Osteocyte (in vitro differentiated cells): ENCODE measurements at regions not wholly inside any gene's neighbourhood (a gene's known extent, or its start where the extent isn't known, plus 50 kb on each side); places are given as distances from the start of the nearest gene placed in this dataset.

ENCODE experiments used
- DNase-seq: peaks from one replicate; pipeline ENCODE4 v3.0.0; 2021; ENCODE audit warnings: mixed read lengths; ENCODE audit not compliant: unreplicated experiment; ENCODE audit errors: extremely low spot score
- H3K27ac Mint-ChIP-seq: one replicate; pipeline ENCODE4 v1.8.0; 2021; ENCODE audit warnings: mild to moderate bottlenecking, mixed read lengths; ENCODE audit not compliant: unreplicated experiment
- H3K27me3 Mint-ChIP-seq: one replicate; pipeline ENCODE4 v1.8.0; 2021; ENCODE audit warnings: mixed read lengths; ENCODE audit not compliant: unreplicated experiment
- H3K36me3 Mint-ChIP-seq: one replicate; pipeline ENCODE4 v1.8.0; 2021; ENCODE audit warnings: mixed read lengths; ENCODE audit not compliant: unreplicated experiment
- H3K4me1 Mint-ChIP-seq: one replicate; pipeline ENCODE4 v1.8.0; 2021; ENCODE audit warnings: mixed read lengths; ENCODE audit not compliant: unreplicated experiment
- H3K4me3 Mint-ChIP-seq: one replicate; pipeline ENCODE4 v1.8.0; 2021; ENCODE audit warnings: mild to moderate bottlenecking, moderate library complexity, mixed read lengths; ENCODE audit not compliant: unreplicated experiment
- H3K9me3 Mint-ChIP-seq: one replicate; pipeline ENCODE4 v1.8.0; 2021; ENCODE audit warnings: mixed read lengths; ENCODE audit not compliant: unreplicated experiment
- CTCF ChIP-seq: fragments of 200-600 bp; sonication (generic); IDR thresholded peaks from 2 replicates; pipeline ENCODE4 v1.5.0; 2021; ENCODE audit warnings: antibody characterized with exemption, mild to moderate bottlenecking, moderate library complexity

- no peak for TF ChIP-seq CTCF
- DNase-seq: no peak
- H3K27ac Mint-ChIP-seq: no peak overlapping the region
- no peaks in the 10 kb centered on the region for H3K36me3 Mint-ChIP-seq
- H3K4me3 Mint-ChIP-seq: no peak overlapping the region
- H3K9me3 Mint-ChIP-seq: no peaks in the 10 kb centered on the region
- H3K27me3 Mint-ChIP-seq: peaks cover 75% of the 10 kb centered on the region
- peaks cover 3% of the 10 kb centered on the region for H3K4me1 Mint-ChIP-seq
Measured at GRCh38 chr17:49903523-49903922, 55.7 kb upstream of the TAC4 start.

DNA sequence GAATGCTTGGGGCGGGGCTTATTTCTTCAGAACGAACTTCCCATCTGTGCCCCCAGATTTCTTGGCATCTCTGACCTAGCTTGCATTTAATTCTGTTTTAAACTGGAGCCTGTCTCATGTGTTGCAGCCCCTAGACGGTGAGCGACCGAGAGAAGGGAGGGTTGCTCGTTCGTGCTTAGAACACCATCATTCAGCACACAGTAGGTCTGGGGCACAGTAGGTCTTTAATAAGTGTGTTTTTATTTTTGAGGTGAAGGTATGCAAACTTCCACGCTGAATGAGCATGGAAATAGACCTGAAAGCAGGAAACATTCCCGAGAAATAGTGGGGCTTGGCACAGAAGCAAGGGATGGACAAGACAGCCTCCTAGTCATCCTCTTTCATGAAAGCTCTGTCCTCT is 57.0 kb upstream of the TAC4 start:
- DNase-seq: no peak
- H3K36me3 Mint-ChIP-seq: no peaks in the 10 kb centered on the region
- H3K4me3 Mint-ChIP-seq: no peak overlapping the region
- peaks cover 79% of the 10 kb centered on the region for H3K27me3 Mint-ChIP-seq
- H3K4me1 Mint-ChIP-seq: peaks cover 6% of the 10 kb centered on the region
- no peak overlapping the region for H3K27ac Mint-ChIP-seq
- H3K9me3 Mint-ChIP-seq: no peaks in the 10 kb centered on the region
- TF ChIP-seq CTCF: no peak

- peaks cover 76% of the 10 kb centered on the region for H3K27me3 Mint-ChIP-seq
- H3K36me3 Mint-ChIP-seq: no peaks in the 10 kb centered on the region
- no peak overlapping the region for H3K27ac Mint-ChIP-seq
- H3K4me3 Mint-ChIP-seq: no peak overlapping the region
- no peak for TF ChIP-seq CTCF
- H3K9me3 Mint-ChIP-seq: no peaks in the 10 kb centered on the region
- no peak for DNase-seq
- peaks cover 9% of the 10 kb centered on the region for H3K4me1 Mint-ChIP-seq
Measured at GRCh38 chr17:49906531-49907136, 58.8 kb upstream of the TAC4 start.

DNA sequence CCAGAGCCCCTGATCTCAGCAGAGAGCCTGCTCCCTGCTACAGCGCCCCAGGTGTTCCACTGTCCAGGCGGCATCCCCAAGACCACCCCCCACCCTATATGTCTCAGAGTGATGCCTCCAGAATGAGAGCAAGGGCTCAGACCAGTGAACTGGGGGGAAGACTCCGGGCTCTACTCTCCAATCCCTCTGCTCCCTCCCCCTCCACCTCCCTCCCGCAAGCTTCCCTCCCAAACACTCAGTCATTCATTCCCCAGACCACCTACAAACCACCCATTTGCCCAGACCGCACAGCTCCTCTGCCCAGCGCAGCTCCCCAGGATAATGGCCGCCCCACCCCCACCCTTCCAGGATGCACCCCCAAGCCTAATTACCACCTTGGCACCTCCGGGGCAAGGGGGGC is 59.4 kb upstream of the TAC4 start:
- DNase-seq: no peak
- TF ChIP-seq CTCF: no peak
- Mint-ChIP-seq H3K27ac (no peak overlapping the region), H3K36me3 (no peaks in the 10 kb centered on the region), H3K27me3 (peaks cover 78% of the 10 kb centered on the region), H3K4me1 (peaks cover 9% of the 10 kb centered on the region), H3K4me3 (no peak overlapping the region), H3K9me3 (no peaks in the 10 kb centered on the region)

- H3K4me3 Mint-ChIP-seq: no peak overlapping the region
- H3K27ac Mint-ChIP-seq: no peak overlapping the region
- H3K27me3 Mint-ChIP-seq: peaks cover 60% of the 10 kb centered on the region
- no peaks in the 10 kb centered on the region for H3K36me3 Mint-ChIP-seq
- peaks cover 15% of the 10 kb centered on the region for H3K4me1 Mint-ChIP-seq
- DNase-seq: no peak
- H3K9me3 Mint-ChIP-seq: no peaks in the 10 kb centered on the region
- no peak for TF ChIP-seq CTCF
Measured at GRCh38 chr17:49908782-49909714, 59.9 kb upstream of the DLX4 start.
